Breast epithelium (tissue), 4 donors: ENCODE measurements at regions not wholly inside any gene's neighbourhood (a gene's known extent, or its start where the extent isn't known, plus 50 kb on each side); places are given as distances from the start of the nearest gene placed in this dataset.

ENCODE experiments used
- DNase-seq, 2 donors: peaks; one replicate each; pipeline ENCODE4 v3.0.0-alpha.2; 2019; ENCODE audit warnings: low spot score in 2 of 2
- H3K27ac ChIP-seq, 2 donors: fragments of 200-600 bp; sonication (generic) in 1 of 2; one replicate each; pipeline ENCODE4 v1.5.1; 2016 to 2019; ENCODE audit warnings: mild to moderate bottlenecking in 1 of 2
- H3K27me3 ChIP-seq, 2 donors: fragments of 200-600 bp; sonication (generic) in 1 of 2; one replicate each; pipeline versions ENCODE4 v1.5.1 to v1.6.0; 2017 to 2019; ENCODE audit warnings: control low read depth in 1 of 2, mild to moderate bottlenecking in 1 of 2
- H3K36me3 ChIP-seq: fragments of 200-600 bp; one replicate; pipeline ENCODE4 v1.5.1; 2019
- H3K4me1 ChIP-seq, 2 donors: fragments of 200-600 bp; sonication (generic); one replicate each; pipeline ENCODE4 v1.5.1; 2016 to 2019; ENCODE audit warnings: control low read depth in 1 of 2
- H3K4me3 ChIP-seq, 3 donors: fragments of 200-600 bp; sonication (generic); 1 replicate in 2 of 3; 2 replicates in 1 of 3; pipeline ENCODE4 v1.5.1; 2016 to 2019; ENCODE audit warnings: mild to moderate bottlenecking in 3 of 3, moderate library complexity in 2 of 3
- H3K9me3 ChIP-seq, 2 donors: fragments of 200-600 bp; sonication (generic) in 1 of 2; one replicate each; pipeline ENCODE4 v1.5.1; 2016 to 2019; ENCODE audit warnings: control low read depth in 1 of 2
- CTCF ChIP-seq, 3 donors: fragments of 450-650 bp; IDR thresholded peaks; one replicate each; pipeline ENCODE4 v1.5.1; 2016 to 2017; ENCODE audit warnings: antibody characterized with exemption in 3 of 3, mild to moderate bottlenecking in 3 of 3, moderate library complexity in 3 of 3
- POLR2A ChIP-seq: fragments of 450-650 bp; IDR thresholded peaks from one replicate; pipeline ENCODE4 v1.6.1; 2016; ENCODE audit warnings: antibody characterized with exemption, mild to moderate bottlenecking, moderate library complexity
- POLR2AphosphoS5 ChIP-seq, 3 donors: sonication (generic); formaldehyde crosslinking; IDR thresholded peaks; one replicate each; pipeline ENCODE4 v1.6.1; 2017; ENCODE audit warnings: antibody characterized with exemption in 3 of 3
- intact Hi-C: fragments of 100-400 bp; cut with DNase I; formaldehyde crosslinking; loops from one replicate; pipeline ENCODE4 v1.15.1; 2023; ENCODE audit warnings: low total_unique reads

GRCh38 chr12:58504143-58504938 lies 416.0 kb downstream of the LRIG3 start:
- no peak for DNase-seq
- Histone ChIP-seq H3K27ac (no peak overlapping the region), H3K4me3 (no peak overlapping the region), H3K27me3 (no peaks in the 10 kb centered on the region), H3K36me3 (no peaks in the 10 kb centered on the region), H3K9me3 (no peaks in the 10 kb centered on the region), H3K4me1 (no peaks in the 10 kb centered on the region)
- intact Hi-C loops = no loop called here
- no peak for TF ChIP-seq POLR2AphosphoS5 (IDR thresholded peaks at IDR 0.05)
- no peak for TF ChIP-seq POLR2A
- TF ChIP-seq CTCF (IDR thresholded peaks at IDR 0.05) = no peak

- Histone ChIP-seq H3K4me1 (no peaks in the 10 kb centered on the region), H3K4me3 (no peak overlapping the region), H3K27me3 (no peaks in the 10 kb centered on the region), H3K27ac (no peak overlapping the region), H3K9me3 (no peaks in the 10 kb centered on the region), H3K36me3 (no peaks in the 10 kb centered on the region)
- intact Hi-C loops = no loop called here
- TF ChIP-seq POLR2A = no peak
- no peak for TF ChIP-seq CTCF (IDR thresholded peaks at IDR 0.05)
- TF ChIP-seq POLR2AphosphoS5 (IDR thresholded peaks at IDR 0.05) = no peak
- no peak for DNase-seq
These were observed 411.0 kb downstream of the LRIG3 start for GRCh38 chr12:58509116-58509885.

GRCh38 chr12:58513301-58513834 lies 406.9 kb downstream of the LRIG3 start:
- intact Hi-C loops = no loop called here
- no peak overlapping the region for H3K27ac ChIP-seq

GRCh38 chr12:58513852-58514251 lies 406.5 kb downstream of the LRIG3 start:
- H3K9me3 ChIP-seq = peaks cover 12 to 24% of the 10 kb centered on the region in 2 donors
- H3K4me1 ChIP-seq = no peaks in the 10 kb centered on the region
- H3K4me3 ChIP-seq = no peak overlapping the region
- no peak for TF ChIP-seq POLR2A
- TF ChIP-seq POLR2AphosphoS5 (IDR thresholded peaks at IDR 0.05) = no peak
- TF ChIP-seq CTCF (IDR thresholded peaks at IDR 0.05) = no peak
- no peak overlapping the region for H3K27ac ChIP-seq
- no peaks in the 10 kb centered on the region for H3K27me3 ChIP-seq
- no peak for DNase-seq
- intact Hi-C loops = no loop called here
- no peaks in the 10 kb centered on the region for H3K36me3 ChIP-seq

More at GRCh38 chr12:58513301-58513834, 406.9 kb downstream of the LRIG3 start:
- no peaks in the 10 kb centered on the region for H3K27me3 ChIP-seq
- no peak overlapping the region for H3K4me3 ChIP-seq
- H3K36me3 ChIP-seq = no peaks in the 10 kb centered on the region
- DNase-seq = no peak
- peaks cover 7 to 19% of the 10 kb centered on the region in 2 donors for H3K9me3 ChIP-seq
- H3K4me1 ChIP-seq = no peaks in the 10 kb centered on the region
- TF ChIP-seq POLR2AphosphoS5 (IDR thresholded peaks at IDR 0.05) = no peak
- TF ChIP-seq CTCF (IDR thresholded peaks at IDR 0.05) = no peak
- no peak for TF ChIP-seq POLR2A

- TF ChIP-seq POLR2AphosphoS5 (IDR thresholded peaks at IDR 0.05) = no peak
- no peak for TF ChIP-seq POLR2A
- no peak for TF ChIP-seq CTCF (IDR thresholded peaks at IDR 0.05)
- Histone ChIP-seq H3K9me3 (peaks cover 15 to 25% of the 10 kb centered on the region in 2 donors), H3K27ac (no peak overlapping the region), H3K4me3 (no peak overlapping the region), H3K36me3 (no peaks in the 10 kb centered on the region), H3K27me3 (no peaks in the 10 kb centered on the region), H3K4me1 (no peaks in the 10 kb centered on the region)
- intact Hi-C loops = no loop called here
- DNase-seq = no peak
These were observed 400.5 kb downstream of the LRIG3 start for GRCh38 chr12:58519839-58520238.
